Activated CD8-positive, alpha-beta T cell treated with anti-CD3 and anti-CD28 coated beads for 36 hours (primary cell): ENCODE measurements at regions not wholly inside any gene's neighbourhood (a gene's known extent, or its start where the extent isn't known, plus 50 kb on each side); places are given as distances from the start of the nearest gene placed in this dataset.

ENCODE experiments used
- ATAC-seq: fragments of 200-7000 bp; cut with Tn5 transposase; one replicate; pipeline ENCODE4 v1.10.0; 2021; ENCODE audit warnings: mild to moderate bottlenecking, moderate library complexity
- CTCF ChIA-PET: fragments of 350-600 bp; sonication (Branson Sonifier 250); formaldehyde crosslinking; loops from one replicate; lab custom pipeline; 2021; ENCODE audit warnings: antibody characterized with exemption; lab: Charles Lee
- POLR2A ChIA-PET: fragments of 350-600 bp; sonication (Branson Sonifier 250); formaldehyde crosslinking; loops from one replicate; lab custom pipeline; 2021; ENCODE audit warnings: antibody characterized with exemption; lab: Charles Lee
- DNase-seq: peaks from one replicate; pipeline ENCODE4 v3.0.0-alpha.2; 2020
- H3K27ac Mint-ChIP-seq: one replicate; pipeline ENCODE4 v1.8.0; 2021; ENCODE audit warnings: mild to moderate bottlenecking, mixed read lengths
- H3K27me3 Mint-ChIP-seq: one replicate; pipeline ENCODE4 v1.8.0; 2021; ENCODE audit warnings: mixed read lengths
- H3K36me3 Mint-ChIP-seq: one replicate; pipeline ENCODE4 v1.8.0; 2021; ENCODE audit warnings: low read depth, mixed read lengths
- H3K4me1 Mint-ChIP-seq: one replicate; pipeline ENCODE4 v1.8.0; 2021; ENCODE audit warnings: low read depth, mixed read lengths
- H3K4me3 Mint-ChIP-seq: one replicate; pipeline ENCODE4 v1.8.0; 2021; ENCODE audit warnings: mild to moderate bottlenecking, moderate library complexity, mixed read lengths
- H3K9me3 Mint-ChIP-seq: one replicate; pipeline ENCODE4 v1.8.0; 2021; ENCODE audit warnings: mixed read lengths
- intact Hi-C: fragments of 100-400 bp; cut with micrococcal nuclease; formaldehyde crosslinking; loops from one replicate; pipeline ENCODE4 v1.10.0; 2022
- TF ChIP-seq, protein P1 (sequence below): fragments of 200-600 bp; IDR thresholded peaks from one replicate; pipeline ENCODE4 v1.8.0; 2022; ENCODE audit warnings: antibody characterized with exemption, mild to moderate bottlenecking

DNA sequence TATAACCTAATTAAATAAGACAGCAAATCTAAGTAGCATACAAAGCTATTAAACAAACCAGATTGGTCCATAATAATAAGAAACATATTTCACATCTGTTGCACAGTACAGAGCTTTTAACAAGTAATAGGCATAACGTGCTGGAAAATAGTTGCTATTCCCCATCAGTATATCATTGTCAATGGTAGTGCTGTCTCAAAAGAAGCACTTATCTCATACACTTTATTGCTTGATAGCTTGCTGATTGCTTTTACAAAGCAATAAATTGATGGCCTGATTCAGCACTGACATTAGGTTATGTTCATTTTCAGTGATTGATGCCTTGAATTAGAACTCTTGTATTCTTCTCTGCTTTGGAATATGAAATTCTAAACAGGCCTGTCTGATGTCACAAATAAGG, 641.7 kb downstream of the CBLN2 start:
- Mint-ChIP-seq H3K4me1 (no peaks in the 10 kb centered on the region), H3K9me3 (peaks cover 2% of the 10 kb centered on the region), H3K27me3 (no peaks in the 10 kb centered on the region), H3K4me3 (no peak overlapping the region), H3K36me3 (no peaks in the 10 kb centered on the region), H3K27ac (no peak overlapping the region)
- no peak for DNase-seq
- no peak for ATAC-seq
- intact Hi-C loops, result no loop called here
- ChIA-PET CTCF (no interaction called here), POLR2A (no interaction called here)
- TF ChIP-seq, protein P1, sequence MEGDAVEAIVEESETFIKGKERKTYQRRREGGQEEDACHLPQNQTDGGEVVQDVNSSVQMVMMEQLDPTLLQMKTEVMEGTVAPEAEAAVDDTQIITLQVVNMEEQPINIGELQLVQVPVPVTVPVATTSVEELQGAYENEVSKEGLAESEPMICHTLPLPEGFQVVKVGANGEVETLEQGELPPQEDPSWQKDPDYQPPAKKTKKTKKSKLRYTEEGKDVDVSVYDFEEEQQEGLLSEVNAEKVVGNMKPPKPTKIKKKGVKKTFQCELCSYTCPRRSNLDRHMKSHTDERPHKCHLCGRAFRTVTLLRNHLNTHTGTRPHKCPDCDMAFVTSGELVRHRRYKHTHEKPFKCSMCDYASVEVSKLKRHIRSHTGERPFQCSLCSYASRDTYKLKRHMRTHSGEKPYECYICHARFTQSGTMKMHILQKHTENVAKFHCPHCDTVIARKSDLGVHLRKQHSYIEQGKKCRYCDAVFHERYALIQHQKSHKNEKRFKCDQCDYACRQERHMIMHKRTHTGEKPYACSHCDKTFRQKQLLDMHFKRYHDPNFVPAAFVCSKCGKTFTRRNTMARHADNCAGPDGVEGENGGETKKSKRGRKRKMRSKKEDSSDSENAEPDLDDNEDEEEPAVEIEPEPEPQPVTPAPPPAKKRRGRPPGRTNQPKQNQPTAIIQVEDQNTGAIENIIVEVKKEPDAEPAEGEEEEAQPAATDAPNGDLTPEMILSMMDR, result no peak

DNA sequence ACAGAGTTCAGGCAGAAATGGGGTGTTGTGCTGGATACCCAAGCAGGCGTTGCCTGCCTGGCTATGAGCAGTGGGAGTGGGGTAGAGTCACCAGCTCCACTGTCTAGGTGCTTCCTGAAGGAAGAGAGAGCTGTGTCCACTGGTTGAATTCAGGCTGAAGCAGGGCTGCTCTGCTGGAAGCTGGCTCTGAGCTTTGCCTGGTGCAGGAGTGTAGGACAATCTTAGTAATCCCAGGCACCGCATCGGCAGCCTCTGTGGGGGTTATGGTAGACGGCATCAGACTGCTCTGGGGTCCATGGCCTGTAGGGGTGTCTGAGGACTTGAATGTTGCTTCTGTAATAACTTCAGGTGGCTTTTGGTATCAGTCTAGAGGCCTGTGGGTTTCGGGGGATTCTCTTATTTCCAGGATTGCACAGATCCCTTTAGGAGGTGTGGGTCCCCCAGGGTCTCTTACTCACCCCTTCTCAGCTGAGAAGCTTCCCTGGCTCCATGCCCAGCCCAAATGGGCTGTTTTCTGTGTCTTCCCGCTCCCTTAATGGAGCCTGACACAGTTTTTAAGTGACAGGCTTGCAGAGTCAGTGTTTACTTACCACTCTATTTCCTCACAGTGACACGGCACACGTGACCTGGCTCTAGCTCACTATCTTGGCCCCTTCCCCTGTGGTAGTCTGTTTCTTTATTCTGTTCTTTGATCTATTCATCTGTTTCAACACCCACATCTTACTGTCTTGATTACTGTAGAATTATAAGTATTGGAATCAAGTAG, 644.3 kb downstream of the CBLN2 start:
- intact Hi-C loops, result no loop called here
- Mint-ChIP-seq H3K27ac (no peak overlapping the region), H3K4me1 (no peaks in the 10 kb centered on the region), H3K27me3 (no peaks in the 10 kb centered on the region), H3K9me3 (peaks cover 5% of the 10 kb centered on the region), H3K4me3 (no peak overlapping the region), H3K36me3 (no peaks in the 10 kb centered on the region)
- POLR2A ChIA-PET, result no interaction called here
- TF ChIP-seq, protein P1, result no peak
- CTCF ChIA-PET, result no interaction called here
- no peak for ATAC-seq
- DNase-seq, result no peak

DNA sequence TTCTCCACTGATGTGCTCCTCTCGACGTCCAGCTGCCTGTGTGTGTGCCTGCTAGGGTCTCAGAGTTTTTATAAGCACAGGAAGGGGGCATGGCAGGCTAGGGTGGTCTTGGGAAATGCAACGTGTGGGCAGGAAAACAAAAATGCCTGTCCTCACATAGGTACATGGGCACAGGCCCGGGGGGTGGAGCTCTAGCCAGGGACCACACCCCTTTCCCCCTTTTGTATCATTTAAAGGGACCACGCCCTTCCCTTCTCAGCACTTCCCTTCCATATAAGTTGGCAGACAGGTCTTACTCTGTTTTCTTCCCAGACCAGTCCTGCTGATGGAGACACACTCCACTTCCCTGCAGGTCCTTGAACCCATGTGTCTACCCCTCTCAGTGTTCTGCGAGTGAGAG, 645.0 kb downstream of the CBLN2 start:
- H3K4me3 Mint-ChIP-seq, result no peak overlapping the region
- ATAC-seq (no peak), DNase-seq (no peak)
- intact Hi-C loops, result no loop called here
- H3K27me3 Mint-ChIP-seq, result no peaks in the 10 kb centered on the region
- TF ChIP-seq, protein P1, result no peak
- H3K27ac Mint-ChIP-seq, result no peak overlapping the region
- CTCF ChIA-PET, result no interaction called here
- no peaks in the 10 kb centered on the region for H3K4me1 Mint-ChIP-seq
- POLR2A ChIA-PET, result interaction anchor here (0.6 kb wide), 1 partner anchor 43 kb away, joined by 3 read pairs; no protein-coding TSS in a partner anchor
- H3K36me3 Mint-ChIP-seq, result no peaks in the 10 kb centered on the region
- peaks cover 5% of the 10 kb centered on the region for H3K9me3 Mint-ChIP-seq

DNA sequence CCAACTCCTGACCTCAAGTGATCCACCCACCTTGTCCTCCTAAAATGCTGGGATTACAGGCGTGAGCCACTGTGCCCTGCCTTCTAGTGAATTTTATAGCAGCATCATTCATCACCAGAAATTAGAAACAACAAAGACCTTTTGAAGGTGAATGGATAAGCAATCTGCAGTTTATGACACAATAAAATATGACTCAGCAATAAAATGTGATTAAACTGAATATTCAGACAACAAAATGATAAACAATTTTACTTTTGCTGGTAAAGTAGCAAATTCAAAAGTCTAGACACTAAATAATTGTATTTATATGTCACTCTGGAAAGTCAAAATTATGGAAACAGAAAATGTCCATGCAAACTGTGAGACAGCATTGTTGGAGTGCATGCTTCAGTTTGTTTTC, 656.6 kb downstream of the CBLN2 start:
- CTCF ChIA-PET, result no interaction called here
- Mint-ChIP-seq H3K36me3 (no peaks in the 10 kb centered on the region), H3K27me3 (no peaks in the 10 kb centered on the region), H3K4me1 (no peaks in the 10 kb centered on the region), H3K4me3 (no peak overlapping the region), H3K27ac (no peak overlapping the region), H3K9me3 (no peaks in the 10 kb centered on the region)
- no peak for ATAC-seq
- intact Hi-C loops, result no loop called here
- no peak for DNase-seq
- POLR2A ChIA-PET, result no interaction called here
- TF ChIP-seq, protein P1, result no peak

DNA sequence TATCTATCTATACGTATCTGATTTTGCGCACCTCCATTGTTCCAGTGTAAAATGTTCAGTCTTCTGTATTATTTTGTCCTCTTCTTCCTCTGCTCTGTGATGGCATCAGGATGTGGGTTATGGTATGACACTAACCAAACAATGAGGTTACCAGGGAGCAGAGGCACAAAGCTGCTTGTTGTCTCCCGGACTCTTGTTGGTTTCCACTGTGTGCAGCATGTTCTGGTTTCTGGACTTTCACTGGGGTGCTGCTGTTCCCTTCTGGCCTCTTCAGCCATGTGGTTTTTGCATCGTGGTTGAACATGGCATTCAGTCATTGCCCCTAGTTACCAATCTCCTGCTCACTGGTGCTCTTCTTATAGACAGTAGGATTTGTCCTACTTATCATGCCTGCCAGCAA, 665.9 kb downstream of the CBLN2 start:
- H3K27me3 Mint-ChIP-seq, result no peaks in the 10 kb centered on the region
- DNase-seq, result no peak
- no peak for ATAC-seq
- no peaks in the 10 kb centered on the region for H3K36me3 Mint-ChIP-seq
- ChIA-PET CTCF (no interaction called here), POLR2A (no interaction called here)
- H3K27ac Mint-ChIP-seq, result no peak overlapping the region
- no peaks in the 10 kb centered on the region for H3K9me3 Mint-ChIP-seq
- intact Hi-C loops, result no loop called here
- H3K4me1 Mint-ChIP-seq, result no peaks in the 10 kb centered on the region
- TF ChIP-seq, protein P1, result no peak
- H3K4me3 Mint-ChIP-seq, result no peak overlapping the region
